ENCODE measurements at regions not wholly inside any gene's neighbourhood (a gene's known extent, or its start where the extent isn't known, plus 50 kb on each side); places are given as distances from the start of the nearest gene placed in this dataset.
A peak's percentile ranks its signal among the peaks of the same experiment; 100 is the strongest.
"Not testable (repeated sequence)": the region's sequence is repeated elsewhere in the genome, so short reads cannot be mapped to it uniquely, and the experiment has no call there.

DNA sequence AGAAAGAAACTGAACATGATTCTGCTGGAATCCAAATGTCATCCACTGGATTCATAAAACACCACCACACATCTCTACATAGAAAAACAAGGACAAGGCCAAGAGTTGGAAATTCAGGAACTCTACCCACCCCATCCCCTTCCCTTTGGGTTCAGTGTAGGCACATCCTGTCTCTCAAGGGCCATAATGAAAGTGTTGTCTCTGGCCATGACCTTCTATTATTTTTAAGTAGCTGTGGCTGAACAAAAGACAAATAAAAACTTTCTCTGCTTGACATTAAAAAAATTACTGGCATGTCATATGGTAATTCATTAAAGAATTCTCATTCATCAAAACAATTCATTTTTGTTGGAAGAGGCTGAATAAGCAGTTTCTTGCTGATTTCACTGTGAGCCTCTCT, 54.9 kb upstream of the ZBTB18 start:
- no peak for DNase-seq

DNA sequence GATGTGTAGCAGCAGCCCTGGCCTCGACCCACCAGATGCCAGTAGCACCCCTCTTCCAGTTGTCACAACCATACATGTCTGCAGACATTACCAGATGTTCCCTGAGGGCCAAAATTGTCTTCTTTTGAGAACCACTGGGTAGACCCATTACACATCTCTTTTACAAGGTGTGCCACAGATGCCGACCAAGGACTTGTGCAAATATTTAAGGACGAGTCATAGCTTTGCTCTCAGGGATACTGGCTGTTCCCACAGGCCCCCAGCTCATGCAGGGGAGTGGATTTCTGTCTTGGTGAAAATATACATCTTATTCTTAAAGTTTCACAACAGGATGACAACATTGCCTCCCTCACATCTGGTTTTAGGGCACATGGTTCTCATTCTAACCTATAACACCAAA, 59.4 kb upstream of the ZBTB18 start:
- DNase-seq, result no peak

DNA sequence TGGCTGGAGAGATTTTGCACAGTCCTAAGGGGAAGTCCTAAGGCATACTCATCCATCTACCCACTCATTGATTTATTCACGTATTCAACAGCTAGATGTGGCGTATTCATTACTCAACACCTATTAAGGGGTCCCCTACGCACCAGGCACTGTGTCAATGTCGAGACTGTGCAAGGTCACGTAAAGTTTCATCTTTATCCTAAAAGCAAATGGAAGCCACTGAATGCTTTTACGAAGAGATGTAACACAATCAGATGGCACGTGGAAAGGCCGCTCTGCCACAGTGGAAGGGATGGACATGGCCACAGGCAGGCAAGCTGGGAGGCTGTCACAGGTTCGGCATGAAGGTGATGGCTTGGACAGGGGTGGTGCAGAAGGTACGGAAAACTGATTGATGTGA, 66.3 kb upstream of the ZBTB18 start:
- DNase-seq, result no peak

- no peak for DNase-seq
Observed at GRCh38 chr1:243982447-243983018, 68.5 kb upstream of the ZBTB18 start.

DNA sequence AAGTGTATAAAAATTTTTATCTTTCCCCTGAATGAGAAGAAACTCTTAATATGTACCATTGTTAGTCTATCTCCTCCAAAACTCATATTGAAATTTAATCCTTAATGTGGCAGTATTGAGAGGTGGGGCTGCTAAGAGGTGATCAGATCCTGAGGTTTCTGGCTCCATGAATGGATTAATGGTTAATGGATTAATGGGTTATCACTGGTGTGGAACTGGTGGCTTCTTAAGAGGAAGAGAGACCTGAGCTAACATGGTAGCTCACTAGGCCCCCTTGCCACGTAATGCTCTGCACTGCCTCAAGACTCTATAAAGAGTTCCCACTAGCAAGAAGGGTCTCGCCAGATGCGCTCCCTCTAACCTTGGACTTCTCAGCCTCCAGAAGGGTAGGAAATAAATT, 70.6 kb upstream of the ZBTB18 start:
- no peak for DNase-seq

DNA sequence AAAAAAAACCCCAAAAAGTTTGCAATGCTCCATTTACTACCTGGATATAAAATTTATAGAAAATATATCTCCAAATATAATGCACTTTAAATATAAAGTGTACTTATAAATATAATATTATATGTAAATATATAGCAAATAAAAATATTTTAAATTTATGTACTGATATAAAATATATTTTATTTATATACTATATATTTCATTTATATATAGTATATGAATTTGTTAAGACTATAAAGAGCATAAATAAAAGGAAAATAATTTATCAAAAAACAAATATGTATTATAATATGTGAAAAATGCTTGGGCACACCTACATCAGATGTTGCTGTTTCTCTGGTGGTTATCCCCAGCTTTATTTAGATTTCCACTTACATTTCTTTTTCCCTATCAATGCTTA, 71.0 kb upstream of the ZBTB18 start:
- no peak for DNase-seq

GRCh38 chr1:243979396-243979795, 71.7 kb upstream of the ZBTB18 start:
- DNase-seq, result no peak

DNA sequence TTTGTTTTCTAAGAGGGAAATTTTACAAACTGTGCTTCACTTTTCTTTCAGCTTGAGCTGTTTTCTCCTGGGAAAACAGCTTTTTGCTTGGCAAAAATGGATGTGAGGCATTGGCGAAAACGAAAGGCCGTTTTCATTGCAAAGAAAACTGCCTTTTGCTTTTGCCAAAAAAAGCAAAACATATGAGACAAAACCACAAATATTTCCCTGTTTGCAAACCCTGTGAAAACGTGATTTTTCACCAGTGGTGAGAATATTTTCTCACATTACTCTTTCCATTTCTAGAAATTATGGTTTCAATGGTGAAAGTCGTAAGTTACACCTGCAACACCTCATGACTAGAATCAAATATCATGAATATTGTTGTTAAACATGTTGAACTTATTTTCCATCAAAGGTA, 74.0 kb upstream of the ZBTB18 start:
- no peak for DNase-seq

GRCh38 chr1:243974451-243975292, 76.4 kb upstream of the ZBTB18 start:
- DNase-seq, result no peak

DNA sequence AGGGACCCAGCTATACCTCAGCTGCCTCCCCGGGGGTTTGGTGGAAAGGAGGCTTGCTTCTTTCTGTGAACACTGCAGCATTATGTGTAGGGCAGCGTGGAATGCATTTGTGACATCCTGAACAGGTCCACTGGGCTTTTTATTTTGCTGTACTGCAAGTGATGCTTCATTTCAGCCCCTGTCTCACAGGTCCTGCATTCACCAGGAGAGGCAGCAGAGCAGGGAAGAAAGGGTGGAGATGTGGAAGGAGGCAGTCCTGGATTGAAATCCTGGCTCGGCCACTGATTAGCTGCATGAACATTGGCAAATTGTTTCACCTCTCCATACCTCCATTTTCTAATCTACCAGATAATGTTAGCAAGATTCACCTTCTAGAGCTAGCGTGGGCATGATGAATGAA, 77.9 kb upstream of the ZBTB18 start:
- no peak for DNase-seq

GRCh38 chr1:243970077-243970476, 81.0 kb upstream of the ZBTB18 start:
- no peak for DNase-seq

DNA sequence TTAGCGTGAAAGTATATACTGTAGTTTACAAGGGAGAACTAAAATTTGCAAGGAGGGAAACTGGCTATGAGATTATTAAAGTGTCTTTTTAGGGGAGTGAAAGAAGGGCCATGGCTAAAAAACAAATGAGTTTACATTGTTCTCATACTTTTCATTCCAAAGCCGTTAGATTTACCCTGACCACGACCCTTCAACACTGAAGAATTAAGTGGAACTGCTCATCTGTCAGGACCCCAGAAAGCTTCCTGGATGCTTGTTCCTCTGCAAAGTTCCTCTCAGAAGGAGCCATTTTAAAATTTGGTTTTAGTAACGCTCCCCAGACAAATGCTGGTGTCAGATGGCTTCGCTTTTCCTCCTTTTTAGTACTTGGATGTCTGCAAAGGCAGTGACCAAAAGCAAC, 82.7 kb upstream of the ZBTB18 start:
- no peak for DNase-seq

GRCh38 chr1:243964915-243965314, 86.2 kb upstream of the ZBTB18 start:
- no peak for DNase-seq

GRCh38 chr1:243963571-243963970, 87.5 kb upstream of the ZBTB18 start:
- no peak for DNase-seq

GRCh38 chr1:243962541-243962940, 88.5 kb upstream of the ZBTB18 start:
- DNase-seq, result no peak

GRCh38 chr1:243959998-243960397, 91.1 kb upstream of the ZBTB18 start:
- DNase-seq, result no peak

DNA sequence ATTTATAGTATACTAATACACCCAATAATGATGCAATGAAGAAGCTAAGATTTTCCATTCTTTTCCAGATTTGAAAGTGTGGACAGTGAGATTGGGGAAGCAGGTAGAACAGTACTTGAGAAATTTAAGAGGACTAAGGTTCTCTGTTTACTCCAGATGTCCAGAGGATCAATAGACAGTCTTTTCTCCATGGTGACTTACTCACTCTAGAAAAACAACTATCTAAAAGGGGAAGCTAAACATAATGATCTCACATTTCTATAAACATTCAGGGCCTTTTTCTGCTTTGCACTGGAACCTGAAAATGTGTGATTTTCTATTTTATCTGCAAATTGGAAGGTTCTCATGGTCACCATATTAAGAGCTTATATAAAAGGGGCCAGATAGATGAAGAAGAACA, 93.9 kb upstream of the ZBTB18 start:
- DNase-seq, result no peak

GRCh38 chr1:243956450-243956849, 94.6 kb upstream of the ZBTB18 start:
- no peak for DNase-seq

GRCh38 chr1:243951207-243951606, 99.9 kb upstream of the ZBTB18 start:
- not testable (repeated sequence) for DNase-seq

DNA sequence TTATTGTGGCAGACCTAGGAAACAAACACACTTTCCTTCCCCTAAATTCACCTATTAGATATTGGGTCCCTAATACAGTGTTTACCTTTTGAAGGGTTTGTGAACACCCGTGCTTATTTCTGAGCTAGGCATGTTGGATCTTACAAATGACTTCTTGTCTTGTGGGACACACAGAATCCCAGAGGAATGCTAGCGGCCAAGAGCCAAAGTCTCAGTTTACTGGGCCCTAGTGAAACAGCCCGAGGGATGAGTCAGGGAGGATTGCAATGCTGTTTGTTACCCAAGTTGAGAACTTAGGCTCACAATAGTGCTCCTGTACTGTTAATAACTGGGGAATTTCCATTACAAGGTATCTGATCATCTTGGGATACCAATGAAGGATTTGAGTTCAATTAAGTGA, 100.1 kb upstream of the AKT3 start:
- peak; percentile 66 for DNase-seq

- no peak for DNase-seq
Observed at GRCh38 chr1:243946946-243947345, 96.9 kb upstream of the AKT3 start.

GRCh38 chr1:243946253-243946652, 96.2 kb upstream of the AKT3 start:
- DNase-seq, result no peak

DNA sequence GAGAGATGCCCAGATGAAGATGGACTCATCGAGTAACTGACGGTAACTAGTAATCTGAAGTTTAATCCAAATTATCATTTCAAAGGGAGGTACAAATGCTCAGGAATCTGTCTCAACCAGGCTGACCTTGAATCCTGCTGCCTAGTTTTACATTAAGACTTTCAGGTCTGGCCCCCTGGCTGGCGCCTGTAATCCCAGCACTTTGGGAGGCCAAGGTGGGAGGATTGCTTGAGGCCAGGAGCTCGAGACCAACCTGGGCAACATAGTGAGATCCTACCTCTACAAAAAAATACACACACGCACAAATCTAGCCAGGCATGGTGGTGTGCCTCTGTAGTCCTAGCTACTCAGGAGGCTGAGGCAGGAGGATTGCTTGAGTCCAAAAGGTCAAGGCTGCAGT, 95.7 kb upstream of the AKT3 start:
- no peak for DNase-seq

GRCh38 chr1:243944429-243945160, 94.6 kb upstream of the AKT3 start:
- DNase-seq, result no peak
